Effector memory CD8-positive, alpha-beta T cell (primary cell): ENCODE measurements at regions not wholly inside any gene's neighbourhood (a gene's known extent, or its start where the extent isn't known, plus 50 kb on each side); places are given as distances from the start of the nearest gene placed in this dataset.

Experiments used
- ATAC-seq: fragments of 150-1000 bp; cut with Tn5 transposase; replicated peaks from 2 replicates; pipeline ENCODE4 v1.10.0; 2021; ENCODE audit warnings: mild to moderate bottlenecking, moderate library complexity
- DNase-seq, 3 experiments: peaks; one replicate each; pipeline ENCODE4 v3.0.0; 2021
- H3K27ac Mint-ChIP-seq, 2 donors: one replicate each; pipeline ENCODE4 v1.8.0; 2022; ENCODE audit warnings: mild to moderate bottlenecking in 2 of 2, mixed read lengths in 2 of 2, moderate library complexity in 2 of 2
- H3K27me3 Mint-ChIP-seq, 2 donors: one replicate each; pipeline ENCODE4 v1.8.0; 2022; ENCODE audit warnings: mixed read lengths in 2 of 2
- H3K36me3 Mint-ChIP-seq: one replicate; pipeline ENCODE4 v1.8.0; 2022; ENCODE audit warnings: mild to moderate bottlenecking, moderate library complexity, mixed read lengths; ENCODE audit not compliant: insufficient read depth
- H3K4me1 Mint-ChIP-seq, 2 donors: one replicate each; pipeline ENCODE4 v1.8.0; 2022; ENCODE audit warnings: low read depth in 2 of 2, mixed read lengths in 2 of 2
- H3K4me3 Mint-ChIP-seq, 2 donors: one replicate each; pipeline ENCODE4 v1.8.0; 2022; ENCODE audit warnings: mild to moderate bottlenecking in 2 of 2, mixed read lengths in 2 of 2, moderate library complexity in 2 of 2
- H3K9me3 Mint-ChIP-seq, 2 donors: one replicate each; pipeline ENCODE4 v1.8.0; 2022; ENCODE audit warnings: mixed read lengths in 2 of 2

DNA sequence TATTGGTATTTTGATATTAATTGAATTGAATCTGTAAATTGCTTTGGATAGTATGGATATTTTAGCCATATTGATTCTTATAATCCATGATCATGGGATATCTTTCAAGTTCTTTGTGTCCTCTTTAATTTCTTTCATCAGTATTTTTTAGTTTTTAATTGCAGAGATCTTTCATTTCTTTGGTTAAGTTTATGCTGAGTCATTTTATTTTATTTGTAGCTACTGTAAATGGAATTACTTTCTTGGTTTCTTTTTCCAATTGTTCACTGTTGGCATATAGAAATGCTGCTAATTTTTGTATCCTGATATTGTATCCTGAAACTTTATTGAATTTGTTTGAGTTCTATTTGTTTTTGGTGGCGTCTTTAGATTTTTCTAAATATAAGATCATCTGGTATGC lies 79.5 kb upstream of the DSEL start:
- ATAC-seq, result no peak
- Mint-ChIP-seq H3K36me3 (no peaks in the 10 kb centered on the region), H3K4me3 (no peak overlapping the region), H3K9me3 (peaks cover 0 to 7% of the 10 kb centered on the region in 2 donors), H3K4me1 (no peaks in the 10 kb centered on the region), H3K27me3 (no peaks in the 10 kb centered on the region), H3K27ac (no peak overlapping the region)
- no peak for DNase-seq

DNA sequence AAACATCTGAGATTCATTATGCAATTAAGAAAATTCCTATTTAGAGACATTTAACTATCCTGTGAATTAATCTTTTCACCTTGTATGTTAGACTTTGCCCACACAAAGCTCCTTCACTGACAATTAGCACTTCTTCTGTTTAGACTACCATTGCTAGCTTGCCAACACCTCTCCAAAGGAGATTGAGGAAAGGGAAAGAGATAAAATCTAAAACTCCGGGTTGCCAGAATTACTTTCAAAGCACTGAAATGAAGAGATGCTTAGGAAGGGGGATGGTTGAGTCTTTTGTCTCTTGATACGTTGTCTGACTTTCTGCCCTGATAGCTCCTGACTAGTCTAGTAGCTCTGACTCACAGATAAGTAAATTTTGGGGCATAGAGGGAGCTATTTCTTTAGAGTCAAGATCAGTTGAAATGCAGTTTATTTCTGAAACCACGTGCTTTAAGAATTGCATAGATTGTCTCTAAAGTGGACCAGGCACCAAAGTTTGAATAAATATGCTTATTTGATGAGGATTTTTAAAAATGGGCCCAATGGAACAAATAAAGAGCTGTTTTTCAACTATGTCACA lies 74.1 kb upstream of the DSEL start:
- no peak for DNase-seq
- no peaks in the 10 kb centered on the region for H3K4me1 Mint-ChIP-seq

GRCh38 chr18:67589325-67589724 lies 72.8 kb upstream of the DSEL start:
- H3K9me3 Mint-ChIP-seq, result no peaks in the 10 kb centered on the region
- no peaks in the 10 kb centered on the region for H3K4me1 Mint-ChIP-seq
- no peak overlapping the region for H3K4me3 Mint-ChIP-seq

More for the DNA sequence above, 74.1 kb upstream of the DSEL start:
- Mint-ChIP-seq H3K27ac (no peak overlapping the region), H3K36me3 (no peaks in the 10 kb centered on the region), H3K27me3 (no peaks in the 10 kb centered on the region), H3K9me3 (peaks cover 0 to 7% of the 10 kb centered on the region in 2 donors), H3K4me3 (no peak overlapping the region)
- no peak for ATAC-seq

GRCh38 chr18:67586101-67586500 lies 69.6 kb upstream of the DSEL start:
- no peak overlapping the region for H3K4me3 Mint-ChIP-seq
- no peaks in the 10 kb centered on the region for H3K27me3 Mint-ChIP-seq
- H3K9me3 Mint-ChIP-seq, result no peaks in the 10 kb centered on the region
- H3K36me3 Mint-ChIP-seq, result no peaks in the 10 kb centered on the region
- no peaks in the 10 kb centered on the region for H3K4me1 Mint-ChIP-seq
- H3K27ac Mint-ChIP-seq, result no peak overlapping the region
- no peak for ATAC-seq
- DNase-seq, result no peak

More at GRCh38 chr18:67589325-67589724, 72.8 kb upstream of the DSEL start:
- Mint-ChIP-seq H3K36me3 (no peaks in the 10 kb centered on the region), H3K27me3 (no peaks in the 10 kb centered on the region), H3K27ac (no peak overlapping the region)
- ATAC-seq, result no peak
- DNase-seq, result no peak

DNA sequence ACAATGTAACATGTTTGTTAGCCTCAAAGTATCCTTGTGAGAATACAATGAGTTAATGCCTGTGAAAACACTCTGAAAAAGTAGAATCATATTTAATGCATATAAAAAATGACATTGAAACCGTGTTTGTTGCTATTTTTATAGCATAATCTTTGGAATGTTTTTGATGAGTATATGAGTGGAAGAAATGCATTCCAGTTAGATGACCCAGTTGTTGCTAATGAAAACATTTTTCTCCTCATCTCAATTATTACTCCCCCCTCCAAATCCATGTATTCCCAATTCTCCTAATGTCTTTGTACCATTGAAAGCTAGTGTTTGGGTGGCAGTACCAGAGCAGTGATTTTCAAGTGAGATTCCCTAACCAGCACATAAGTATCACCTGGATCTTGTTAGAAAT lies 67.1 kb upstream of the DSEL start:
- H3K4me1 Mint-ChIP-seq, result no peaks in the 10 kb centered on the region
- no peak overlapping the region for H3K4me3 Mint-ChIP-seq
- no peaks in the 10 kb centered on the region for H3K27me3 Mint-ChIP-seq
- DNase-seq (no peak), ATAC-seq (no peak)
- no peaks in the 10 kb centered on the region for H3K36me3 Mint-ChIP-seq
- H3K9me3 Mint-ChIP-seq, result peaks cover 0 to 2% of the 10 kb centered on the region in 2 donors
- H3K27ac Mint-ChIP-seq, result no peak overlapping the region

- no peak overlapping the region for H3K27ac Mint-ChIP-seq
- H3K9me3 Mint-ChIP-seq, result peaks cover 0 to 2% of the 10 kb centered on the region in 2 donors
- H3K4me1 Mint-ChIP-seq, result no peaks in the 10 kb centered on the region
- no peak overlapping the region for H3K4me3 Mint-ChIP-seq
- H3K27me3 Mint-ChIP-seq, result no peaks in the 10 kb centered on the region
- ATAC-seq, result no peak
- no peaks in the 10 kb centered on the region for H3K36me3 Mint-ChIP-seq
- DNase-seq, result no peak
Observed at GRCh38 chr18:67582488-67582887, 66.0 kb upstream of the DSEL start.

DNA sequence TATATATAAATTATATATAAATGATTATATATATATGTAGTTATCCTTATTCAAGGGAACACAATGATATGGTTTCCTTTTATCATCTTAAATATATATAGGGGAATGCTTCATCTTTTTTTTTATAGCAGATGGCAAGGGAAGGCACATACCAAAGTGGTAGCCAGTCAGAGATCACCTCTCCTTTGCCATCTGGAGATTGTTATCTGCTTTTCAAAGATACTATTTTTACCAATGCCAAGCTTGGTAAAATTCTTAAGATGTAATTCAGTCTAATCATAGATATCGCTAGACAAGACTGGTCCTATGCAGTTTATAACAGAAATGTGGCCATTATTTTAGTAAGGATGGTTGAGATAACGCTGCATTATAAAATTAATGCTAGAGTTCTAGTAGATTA lies 64.7 kb upstream of the DSEL start:
- Mint-ChIP-seq H3K9me3 (peaks cover 0 to 2% of the 10 kb centered on the region in 2 donors), H3K27ac (no peak overlapping the region), H3K36me3 (no peaks in the 10 kb centered on the region), H3K4me1 (no peaks in the 10 kb centered on the region), H3K4me3 (no peak overlapping the region), H3K27me3 (no peaks in the 10 kb centered on the region)
- no peak for DNase-seq
- ATAC-seq, result no peak

DNA sequence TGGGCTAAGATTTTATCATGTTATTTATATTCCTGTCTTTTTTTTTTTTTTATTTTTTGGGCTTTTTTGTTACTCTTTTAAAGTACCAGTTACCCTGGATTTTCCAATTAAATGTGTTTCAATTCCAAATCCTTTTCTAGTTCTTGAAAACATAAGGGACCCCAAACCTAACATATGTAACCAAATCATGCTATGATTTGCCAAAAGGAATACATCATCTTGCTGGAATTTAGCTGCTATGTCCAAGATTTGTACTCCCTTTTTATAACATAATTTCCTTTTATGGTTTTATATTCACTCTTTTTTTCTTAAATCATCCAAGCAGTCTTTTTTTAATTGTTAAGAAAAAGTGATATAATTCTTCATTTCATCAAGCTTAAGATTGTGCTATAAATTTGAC lies 60.9 kb upstream of the DSEL start:
- Mint-ChIP-seq H3K27ac (no peak overlapping the region), H3K9me3 (peaks cover 0 to 2% of the 10 kb centered on the region in 2 donors), H3K36me3 (no peaks in the 10 kb centered on the region), H3K27me3 (no peaks in the 10 kb centered on the region), H3K4me1 (no peaks in the 10 kb centered on the region), H3K4me3 (no peak overlapping the region)
- DNase-seq (no peak), ATAC-seq (no peak)

GRCh38 chr18:67574749-67575148 lies 58.2 kb upstream of the DSEL start:
- ATAC-seq, result no peak
- H3K4me3 Mint-ChIP-seq, result no peak overlapping the region
- no peak overlapping the region for H3K27ac Mint-ChIP-seq
- H3K9me3 Mint-ChIP-seq, result peaks cover 0 to under 1% of the 10 kb centered on the region in 2 donors
- H3K27me3 Mint-ChIP-seq, result no peaks in the 10 kb centered on the region
- no peaks in the 10 kb centered on the region for H3K4me1 Mint-ChIP-seq
- no peak for DNase-seq
- H3K36me3 Mint-ChIP-seq, result no peaks in the 10 kb centered on the region

- Mint-ChIP-seq H3K9me3 (peaks cover 0 to 2% of the 10 kb centered on the region in 2 donors), H3K27me3 (no peaks in the 10 kb centered on the region), H3K36me3 (no peaks in the 10 kb centered on the region), H3K4me3 (no peak overlapping the region), H3K4me1 (no peaks in the 10 kb centered on the region), H3K27ac (no peak overlapping the region)
- DNase-seq (no peak), ATAC-seq (no peak)
Observed at GRCh38 chr18:67568166-67568565, 51.6 kb upstream of the DSEL start.
